ENCODE measurements at regions not wholly inside any gene's neighbourhood (a gene's known extent, or its start where the extent isn't known, plus 50 kb on each side); places are given as distances from the start of the nearest gene placed in this dataset.

DNA sequence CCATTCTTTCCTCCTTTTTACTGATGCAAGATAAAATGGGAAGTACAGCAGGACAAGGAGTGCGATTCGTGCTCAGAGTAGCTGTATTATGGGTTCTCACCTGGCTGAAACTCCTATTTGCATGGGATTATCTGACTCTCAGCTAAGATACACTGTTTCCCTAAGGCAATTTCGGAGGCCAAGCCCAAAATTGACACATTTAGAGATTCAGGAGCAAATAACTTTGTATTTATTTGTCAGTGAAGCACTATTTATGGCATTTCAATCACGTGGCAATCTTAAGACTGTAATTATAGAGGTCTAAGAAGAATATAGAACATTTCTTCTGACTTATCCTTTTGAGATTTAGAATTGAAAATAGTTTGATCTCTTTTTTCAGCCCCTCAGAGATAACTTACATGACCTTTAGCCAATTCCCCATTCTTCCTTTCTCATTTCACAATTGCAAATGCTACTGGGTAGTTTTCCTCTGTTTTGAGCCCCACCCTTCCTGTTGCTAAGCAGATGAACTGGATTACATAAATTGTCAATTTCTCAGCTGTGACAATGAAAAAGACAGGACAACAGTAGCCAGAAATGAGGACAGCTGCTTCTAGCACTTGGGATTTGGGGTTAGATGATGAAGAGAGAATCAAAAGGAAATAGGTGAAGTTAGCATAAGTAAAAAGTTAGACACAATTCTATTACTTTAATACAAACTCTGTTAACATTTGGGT lies 122.7 kb upstream of the FRY start:
- H3T11ph ChIP-seq (ENCODE audit: low read length), result no peak overlapping the region
- H3K18ac ChIP-seq (ENCODE audit: insufficient read length, low read depth, low read length), result no peak overlapping the region
- H3K9me3 ChIP-seq (ENCODE audit: control insufficient read depth, low read depth, low read length), result no peaks in the 10 kb centered on the region
- H3K23me2 ChIP-seq (ENCODE audit: insufficient read length, low read depth, low read length, poor library complexity, severe bottlenecking), result no peaks in the 10 kb centered on the region
- H3K9me3 Mint-ChIP-seq, result no peaks in the 10 kb centered on the region
- H4K5ac ChIP-seq (ENCODE audit: insufficient read length, low read depth, low read length), result no peak overlapping the region
- no peak overlapping the region for H3K9ac ChIP-seq (ENCODE audit: extremely low read depth, insufficient read length, low read length)
- no CpG with 5 or more reads among the region's 4 CpGs for WGBS (ENCODE audit: extremely low coverage, insufficient read length, low lambda C conversion rate)
- DNase-seq, result no peak
- no peak overlapping the region for H3K56ac ChIP-seq (ENCODE audit: insufficient read length, low read depth, low read length)
- H2BK20ac ChIP-seq (ENCODE audit: low read depth, low read length, poor library complexity, severe bottlenecking), result no peak overlapping the region
- no peak overlapping the region for H2AK5ac ChIP-seq (ENCODE audit: insufficient read length, low read length)
- TF ChIP-seq, protein P1, sequence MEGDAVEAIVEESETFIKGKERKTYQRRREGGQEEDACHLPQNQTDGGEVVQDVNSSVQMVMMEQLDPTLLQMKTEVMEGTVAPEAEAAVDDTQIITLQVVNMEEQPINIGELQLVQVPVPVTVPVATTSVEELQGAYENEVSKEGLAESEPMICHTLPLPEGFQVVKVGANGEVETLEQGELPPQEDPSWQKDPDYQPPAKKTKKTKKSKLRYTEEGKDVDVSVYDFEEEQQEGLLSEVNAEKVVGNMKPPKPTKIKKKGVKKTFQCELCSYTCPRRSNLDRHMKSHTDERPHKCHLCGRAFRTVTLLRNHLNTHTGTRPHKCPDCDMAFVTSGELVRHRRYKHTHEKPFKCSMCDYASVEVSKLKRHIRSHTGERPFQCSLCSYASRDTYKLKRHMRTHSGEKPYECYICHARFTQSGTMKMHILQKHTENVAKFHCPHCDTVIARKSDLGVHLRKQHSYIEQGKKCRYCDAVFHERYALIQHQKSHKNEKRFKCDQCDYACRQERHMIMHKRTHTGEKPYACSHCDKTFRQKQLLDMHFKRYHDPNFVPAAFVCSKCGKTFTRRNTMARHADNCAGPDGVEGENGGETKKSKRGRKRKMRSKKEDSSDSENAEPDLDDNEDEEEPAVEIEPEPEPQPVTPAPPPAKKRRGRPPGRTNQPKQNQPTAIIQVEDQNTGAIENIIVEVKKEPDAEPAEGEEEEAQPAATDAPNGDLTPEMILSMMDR (conservative IDR thresholded peaks at IDR 0.05), result no peak
- peaks cover 37 to 40% of the 10 kb centered on the region in 2 experiments for H3K4me1 Mint-ChIP-seq
- peak overlapping the region in 1 of 3 experiments; percentile 21; a peak in 1 of 7 replicates for H3K27ac Mint-ChIP-seq
- no peaks in the 10 kb centered on the region for H3K79me2 ChIP-seq (ENCODE audit: insufficient read depth, low read length)
- H2BK5ac ChIP-seq (ENCODE audit: insufficient read length, low read length), result no peak overlapping the region
- no peak overlapping the region for H2BK120ac ChIP-seq (ENCODE audit: low read depth, low read length, poor library complexity, severe bottlenecking)
- no peak overlapping the region for H3K23ac ChIP-seq (ENCODE audit: insufficient read length, low read depth, low read length)
- peaks cover 2% of the 10 kb centered on the region; the same call in 1 of the 2 replicates for H3K27me3 Mint-ChIP-seq (ENCODE audit: low read depth)
- H3K27me3 ChIP-seq (ENCODE audit: insufficient read depth, low read length), result no peaks in the 10 kb centered on the region
- no peak overlapping the region for H4K91ac ChIP-seq (ENCODE audit: insufficient read length, low read depth, low read length)
- H3K27ac ChIP-seq (ENCODE audit: insufficient read length, low read depth, low read length), result no peak overlapping the region
- no peak overlapping the region for H3K4me3 Mint-ChIP-seq
- no peaks in the 10 kb centered on the region for H3K79me1 ChIP-seq (ENCODE audit: insufficient read depth, low read depth, low read length, poor library complexity, severe bottlenecking)
- H3K4me2 ChIP-seq (ENCODE audit: insufficient read depth, insufficient read length, low read length), result no peak overlapping the region
- H3K36me3 Mint-ChIP-seq (ENCODE audit: insufficient read depth in 1 of 3, low read depth in 3 of 3), result no peaks in the 10 kb centered on the region
- H2AFZ ChIP-seq (ENCODE audit: low read length), result no peak overlapping the region
- no peak overlapping the region for H2BK12ac ChIP-seq (ENCODE audit: insufficient read length, low read depth, low read length)
- no peaks in the 10 kb centered on the region for H4K20me1 ChIP-seq (ENCODE audit: control insufficient read depth, insufficient read depth, insufficient read length)
- no peak overlapping the region for H3K14ac ChIP-seq (ENCODE audit: insufficient read depth, low read length)
- H4K8ac ChIP-seq (replicated peaks; ENCODE audit: insufficient read length, low read depth, low read length), result no peak overlapping the region
- H2BK15ac ChIP-seq (ENCODE audit: low read depth, low read length), result no peak overlapping the region
- H3K4me1 ChIP-seq (ENCODE audit: insufficient read depth, low read length), result no peaks in the 10 kb centered on the region
- H3K4ac ChIP-seq (ENCODE audit: low read depth, low read length), result no peak overlapping the region
